ENCODE measurements at regions not wholly inside any gene's neighbourhood (a gene's known extent, or its start where the extent isn't known, plus 50 kb on each side); places are given as distances from the start of the nearest gene placed in this dataset.
"Not testable (repeated sequence)": the region's sequence is repeated elsewhere in the genome, so short reads cannot be mapped to it uniquely, and the experiment has no call there.

- H3K4me1 Mint-ChIP-seq (ENCODE audit: low read depth): no peaks in the 10 kb centered on the region
- TF ChIP-seq CTCF (IDR thresholded peaks at IDR 0.05; ENCODE audit: unreplicated experiment): no peak
- no peaks in the 10 kb centered on the region for H3K9me3 Mint-ChIP-seq (ENCODE audit: low read depth)
- H3K27ac Mint-ChIP-seq: peak overlapping the region; percentile 67
- H3K27me3 Mint-ChIP-seq: peaks cover 2% of the 10 kb centered on the region
- H3K36me3 Mint-ChIP-seq (ENCODE audit: insufficient read depth): no peaks in the 10 kb centered on the region
- H3K4me3 Mint-ChIP-seq (ENCODE audit: low read depth): no peak overlapping the region
- DNase-seq (ENCODE audit: low spot score, unreplicated experiment): no peak
Observed at GRCh38 chr18:58805467-58806187, 59.0 kb upstream of the ZNF532 start.

GRCh38 chr18:58806826-58807714 is 57.6 kb upstream of the ZNF532 start:
- DNase-seq (ENCODE audit: low spot score, unreplicated experiment): no peak
- no peaks in the 10 kb centered on the region for H3K9me3 Mint-ChIP-seq (ENCODE audit: low read depth)
- TF ChIP-seq CTCF (IDR thresholded peaks at IDR 0.05; ENCODE audit: unreplicated experiment): no peak
- no peaks in the 10 kb centered on the region for H3K4me1 Mint-ChIP-seq (ENCODE audit: low read depth)
- H3K36me3 Mint-ChIP-seq (ENCODE audit: insufficient read depth): no peaks in the 10 kb centered on the region
- peaks cover 2% of the 10 kb centered on the region for H3K27me3 Mint-ChIP-seq
- H3K27ac Mint-ChIP-seq: no peak overlapping the region
- H3K4me3 Mint-ChIP-seq (ENCODE audit: low read depth): no peak overlapping the region

GRCh38 chr18:58807766-58808165 is 56.9 kb upstream of the ZNF532 start:
- no peak overlapping the region for H3K27ac Mint-ChIP-seq

GRCh38 chr18:58808349-58808748 is 56.3 kb upstream of the ZNF532 start:
- Mint-ChIP-seq H3K27ac (no peak overlapping the region), H3K4me3 (ENCODE audit: low read depth) (no peak overlapping the region), H3K27me3 (peaks cover 2% of the 10 kb centered on the region), H3K36me3 (ENCODE audit: insufficient read depth) (no peaks in the 10 kb centered on the region), H3K4me1 (ENCODE audit: low read depth) (no peaks in the 10 kb centered on the region), H3K9me3 (ENCODE audit: low read depth) (no peaks in the 10 kb centered on the region)
- no peak for DNase-seq (ENCODE audit: low spot score, unreplicated experiment)
- TF ChIP-seq CTCF (IDR thresholded peaks at IDR 0.05; ENCODE audit: unreplicated experiment): no peak

More at GRCh38 chr18:58807766-58808165, 56.9 kb upstream of the ZNF532 start:
- H3K27me3 Mint-ChIP-seq: peaks cover 2% of the 10 kb centered on the region
- no peak for TF ChIP-seq CTCF (IDR thresholded peaks at IDR 0.05; ENCODE audit: unreplicated experiment)
- H3K9me3 Mint-ChIP-seq (ENCODE audit: low read depth): no peaks in the 10 kb centered on the region
- no peaks in the 10 kb centered on the region for H3K36me3 Mint-ChIP-seq (ENCODE audit: insufficient read depth)
- H3K4me3 Mint-ChIP-seq (ENCODE audit: low read depth): no peak overlapping the region
- no peak for DNase-seq (ENCODE audit: low spot score, unreplicated experiment)
- H3K4me1 Mint-ChIP-seq (ENCODE audit: low read depth): no peaks in the 10 kb centered on the region

- DNase-seq (ENCODE audit: low spot score, unreplicated experiment); H3K27me3 Mint-ChIP-seq; H3K4me3 Mint-ChIP-seq (ENCODE audit: low read depth); H3K36me3 Mint-ChIP-seq (ENCODE audit: insufficient read depth); H3K9me3 Mint-ChIP-seq (ENCODE audit: low read depth); H3K27ac Mint-ChIP-seq; H3K4me1 Mint-ChIP-seq (ENCODE audit: low read depth): not testable (repeated sequence)
Observed at GRCh38 chr18:58811859-58812258, 52.8 kb upstream of the ZNF532 start.
